PC-3 (cell line): ENCODE measurements at regions not wholly inside any gene's neighbourhood (a gene's known extent, or its start where the extent isn't known, plus 50 kb on each side); places are given as distances from the start of the nearest gene placed in this dataset.

Experiments
- ATAC-seq: fragments of 200-7000 bp; cut with Tn5 transposase; 2 replicates; pipeline ENCODE4 v1.9.1; 2020; ENCODE audit warnings: mild to moderate bottlenecking, moderate library complexity
- BruUV-seq: library from RNA; stranded (reverse); fragments of 400-500 nt; replicated peaks from 2 replicates; lab custom pipeline; 2021; lab: Mats Ljungman, UMichigan
- CTCF ChIA-PET: fragments of 300-600 bp; sonication (Branson Sonifier 250); formaldehyde crosslinking; loops from one replicate; lab custom pipeline; 2022; ENCODE audit warnings: antibody characterized with exemption; lab: Charles Lee
- POLR2A ChIA-PET: fragments of 300-600 bp; sonication (Branson Sonifier 250); formaldehyde crosslinking; loops from one replicate; lab custom pipeline; 2022; ENCODE audit warnings: antibody characterized with exemption; ENCODE audit not compliant: unreplicated experiment; lab: Charles Lee
- DNase-seq: peaks from one replicate; pipeline ENCODE4 v3.0.0-alpha.2; 2015
- H2AFZ ChIP-seq: fragments of 300-600 bp; sonication (generic); 2 replicates; pipeline ENCODE4 v1.6.0; 2016; ENCODE audit warnings: antibody characterized with exemption, low read length
- H3F3A ChIP-seq: fragments of 300-600 bp; sonication (generic); one replicate; pipeline ENCODE4 v1.6.0; 2017; ENCODE audit warnings: antibody characterized with exemption, low read length, control low read depth, mild to moderate bottlenecking; ENCODE audit not compliant: unreplicated experiment
- H3K27ac ChIP-seq: fragments of 300-600 bp; sonication (generic); 2 replicates; pipeline ENCODE4 v1.5.1; 2016; ENCODE audit warnings: mild to moderate bottlenecking, low read length
- H3K27me3 ChIP-seq: fragments of 300-600 bp; sonication (generic); 2 replicates; pipeline ENCODE4 v1.6.1; 2016; ENCODE audit warnings: low read length, mixed read lengths
- H3K36me3 ChIP-seq: fragments of 300-600 bp; sonication (generic); 2 replicates; pipeline ENCODE4 v1.6.1; 2016; ENCODE audit warnings: low read depth, mixed run types, low read length, mixed read lengths
- H3K4me1 ChIP-seq: fragments of 300-600 bp; sonication (generic); 2 replicates; pipeline ENCODE4 v1.5.1; 2016; ENCODE audit warnings: low read length; ENCODE audit not compliant: insufficient read depth
- H3K4me2 ChIP-seq: fragments of 300-600 bp; sonication (generic); 2 replicates; pipeline ENCODE4 v1.6.0; 2016; ENCODE audit warnings: low read length
- H3K4me3 ChIP-seq: fragments of 300-600 bp; sonication (generic); 2 replicates; pipeline ENCODE4 v1.5.1; 2016; ENCODE audit warnings: mild to moderate bottlenecking, low read length, mixed read lengths
- H3K79me2 ChIP-seq: fragments of 300-600 bp; sonication (generic); 2 replicates; pipeline ENCODE4 v1.6.1; 2017; ENCODE audit warnings: low read length, mixed read lengths
- H3K9ac ChIP-seq: fragments of 300-600 bp; sonication (generic); 2 replicates; pipeline ENCODE4 v1.6.0; 2016; ENCODE audit warnings: mild to moderate bottlenecking, low read length
- H3K9me2 ChIP-seq: fragments of 300-600 bp; sonication (generic); replicated peaks from 2 replicates; pipeline ENCODE4 v1.6.1; 2016; ENCODE audit warnings: mixed run types, low read length, mixed read lengths
- H3K9me3 ChIP-seq: fragments of 300-600 bp; sonication (generic); 2 replicates; pipeline ENCODE4 v1.6.1; 2016; ENCODE audit warnings: low read length, mixed read lengths
- H4K20me1 ChIP-seq: fragments of 300-600 bp; sonication (generic); 2 replicates; pipeline ENCODE4 v1.6.1; 2016; ENCODE audit warnings: low read length, mixed read lengths
- EZH2 ChIP-seq: fragments of 300-600 bp; sonication (generic); IDR thresholded peaks from one replicate; pipeline ENCODE4 v1.6.1; 2017; ENCODE audit warnings: antibody characterized with exemption, mild to moderate bottlenecking, low read length; ENCODE audit not compliant: unreplicated experiment
- EZH2phosphoT487 ChIP-seq: fragments of 300-600 bp; sonication (generic); IDR thresholded peaks from 2 replicates; pipeline ENCODE4 v1.6.1; 2018; ENCODE audit warnings: mild to moderate bottlenecking, antibody characterized with exemption, low read length, borderline replicate concordance
- intact Hi-C: fragments of 100-400 bp; cut with micrococcal nuclease; formaldehyde crosslinking; loops from 2 replicates; pipeline ENCODE4 v1.9.0; 2023
- TF ChIP-seq, protein P1 (sequence below): fragments of 300-600 bp; sonication (generic); conservative IDR thresholded peaks from 2 replicates; pipeline ENCODE4 v1.5.1; 2017; ENCODE audit warnings: antibody characterized with exemption, low read depth, mild to moderate bottlenecking, low read length

DNA sequence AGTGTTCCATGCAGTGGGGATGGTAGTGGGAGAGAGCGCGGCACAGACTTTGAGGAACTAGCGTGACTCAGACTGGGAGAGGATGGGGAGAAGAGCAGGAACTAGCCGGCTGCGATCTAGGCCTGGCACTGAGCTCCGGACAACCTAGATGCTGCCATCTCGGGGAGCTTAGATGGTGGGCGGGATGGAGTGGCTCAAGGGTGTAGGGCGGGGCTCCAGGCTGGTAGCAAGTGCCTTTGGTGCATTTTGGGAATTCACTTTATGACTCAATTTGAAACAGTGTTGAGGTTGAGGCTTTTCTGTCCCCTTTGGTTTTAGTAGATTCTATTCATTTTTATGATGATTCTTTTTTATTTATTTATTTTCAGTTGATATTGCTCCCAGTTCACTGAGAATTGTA, 185.3 kb upstream of the GPR26 start:
- H4K20me1 ChIP-seq, result no peaks in the 10 kb centered on the region
- H3K4me1 ChIP-seq, result no peaks in the 10 kb centered on the region
- H3K79me2 ChIP-seq, result no peaks in the 10 kb centered on the region
- no TSS peak for BruUV-seq
- TF ChIP-seq EZH2 (no peak), EZH2phosphoT487 (no peak)
- TF ChIP-seq, protein P1, sequence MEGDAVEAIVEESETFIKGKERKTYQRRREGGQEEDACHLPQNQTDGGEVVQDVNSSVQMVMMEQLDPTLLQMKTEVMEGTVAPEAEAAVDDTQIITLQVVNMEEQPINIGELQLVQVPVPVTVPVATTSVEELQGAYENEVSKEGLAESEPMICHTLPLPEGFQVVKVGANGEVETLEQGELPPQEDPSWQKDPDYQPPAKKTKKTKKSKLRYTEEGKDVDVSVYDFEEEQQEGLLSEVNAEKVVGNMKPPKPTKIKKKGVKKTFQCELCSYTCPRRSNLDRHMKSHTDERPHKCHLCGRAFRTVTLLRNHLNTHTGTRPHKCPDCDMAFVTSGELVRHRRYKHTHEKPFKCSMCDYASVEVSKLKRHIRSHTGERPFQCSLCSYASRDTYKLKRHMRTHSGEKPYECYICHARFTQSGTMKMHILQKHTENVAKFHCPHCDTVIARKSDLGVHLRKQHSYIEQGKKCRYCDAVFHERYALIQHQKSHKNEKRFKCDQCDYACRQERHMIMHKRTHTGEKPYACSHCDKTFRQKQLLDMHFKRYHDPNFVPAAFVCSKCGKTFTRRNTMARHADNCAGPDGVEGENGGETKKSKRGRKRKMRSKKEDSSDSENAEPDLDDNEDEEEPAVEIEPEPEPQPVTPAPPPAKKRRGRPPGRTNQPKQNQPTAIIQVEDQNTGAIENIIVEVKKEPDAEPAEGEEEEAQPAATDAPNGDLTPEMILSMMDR, result no peak
- H3K27ac ChIP-seq, result no peak overlapping the region
- no peaks in the 10 kb centered on the region for H3K36me3 ChIP-seq
- POLR2A ChIA-PET, result no interaction called here
- no peaks in the 10 kb centered on the region for H3F3A ChIP-seq
- CTCF ChIA-PET, result no interaction called here
- H3K9me2 ChIP-seq, result no peaks in the 10 kb centered on the region
- DNase-seq, result no peak
- peaks cover 43% of the 10 kb centered on the region for H3K27me3 ChIP-seq
- no peak overlapping the region for H3K9ac ChIP-seq
- no peak for ATAC-seq
- H3K9me3 ChIP-seq, result no peaks in the 10 kb centered on the region
- no peak overlapping the region for H3K4me2 ChIP-seq
- intact Hi-C loops, result no loop called here
- no peak overlapping the region for H3K4me3 ChIP-seq
- H2AFZ ChIP-seq, result no peak overlapping the region

DNA sequence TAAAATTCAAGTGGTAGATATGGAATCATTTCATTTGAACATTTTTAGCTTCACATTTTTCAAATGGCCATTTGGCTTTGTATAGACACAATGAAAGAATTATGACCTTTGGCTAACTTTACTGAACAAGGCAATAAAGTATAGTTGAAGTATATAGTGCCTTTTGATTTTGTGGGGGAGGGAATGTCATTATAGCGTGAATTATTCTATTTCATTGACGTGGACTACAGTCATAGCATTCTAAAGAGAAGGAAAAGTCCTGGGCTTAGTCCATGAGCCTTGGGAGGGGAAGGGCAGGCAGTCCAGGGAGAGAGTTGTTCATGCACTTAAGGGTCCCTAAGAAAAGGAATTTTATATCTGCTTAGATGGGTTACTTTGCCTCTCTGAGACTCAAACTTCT, 181.4 kb upstream of the GPR26 start:
- DNase-seq (no peak), ATAC-seq (no peak)
- Histone ChIP-seq H3K36me3 (no peaks in the 10 kb centered on the region), H3K9ac (no peak overlapping the region), H3K9me3 (no peaks in the 10 kb centered on the region), H3K4me2 (no peak overlapping the region), H3F3A (no peaks in the 10 kb centered on the region), H3K79me2 (no peaks in the 10 kb centered on the region), H3K4me3 (no peak overlapping the region), H3K4me1 (no peaks in the 10 kb centered on the region), H3K9me2 (no peaks in the 10 kb centered on the region), H2AFZ (no peak overlapping the region), H3K27ac (no peak overlapping the region), H4K20me1 (no peaks in the 10 kb centered on the region), H3K27me3 (peaks cover 34% of the 10 kb centered on the region; the same call in 1 of the 2 replicates)
- intact Hi-C loops, result no loop called here
- POLR2A ChIA-PET, result no interaction called here
- TF ChIP-seq EZH2phosphoT487 (no peak), EZH2 (no peak)
- TF ChIP-seq, protein P1, result no peak
- CTCF ChIA-PET, result no interaction called here
- no TSS peak for BruUV-seq

DNA sequence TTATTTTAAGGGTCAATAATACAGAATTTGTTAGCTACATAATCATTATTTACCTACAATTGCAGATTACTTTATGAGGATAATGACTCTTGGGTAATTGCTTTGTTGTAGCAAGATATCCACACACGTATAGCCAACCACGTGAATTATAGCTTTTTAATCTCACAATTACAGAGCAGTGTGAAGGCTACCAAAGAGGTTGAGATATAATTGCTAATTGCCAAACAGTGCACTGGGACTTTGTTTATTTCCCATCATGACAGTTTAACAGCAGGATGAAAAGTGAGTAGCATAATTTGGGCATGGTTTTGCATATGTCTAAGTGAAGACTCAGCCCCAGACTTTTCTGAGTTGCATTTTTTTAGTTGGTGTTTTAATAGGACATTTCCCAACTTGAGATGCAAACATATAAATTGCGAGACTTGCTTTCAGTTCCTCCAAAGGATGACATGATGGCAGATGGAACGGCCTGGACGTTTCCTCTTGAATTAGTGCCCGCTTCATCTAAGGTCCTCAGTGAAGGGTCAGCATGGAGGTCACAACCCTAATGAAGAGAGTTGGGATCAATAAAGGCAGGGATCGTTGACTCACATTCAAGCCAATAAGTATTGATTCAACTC, 180.7 kb upstream of the GPR26 start:
- CTCF ChIA-PET, result no interaction called here
- POLR2A ChIA-PET, result no interaction called here
- Histone ChIP-seq H3K4me2 (no peak overlapping the region), H2AFZ (no peak overlapping the region), H3K9me3 (no peaks in the 10 kb centered on the region), H4K20me1 (no peaks in the 10 kb centered on the region), H3K9ac (no peak overlapping the region), H3F3A (no peaks in the 10 kb centered on the region), H3K36me3 (no peaks in the 10 kb centered on the region), H3K27ac (no peak overlapping the region), H3K9me2 (no peaks in the 10 kb centered on the region), H3K4me3 (no peak overlapping the region), H3K27me3 (peaks cover 33% of the 10 kb centered on the region; the same call in 1 of the 2 replicates), H3K4me1 (no peaks in the 10 kb centered on the region), H3K79me2 (no peaks in the 10 kb centered on the region)
- no peak for DNase-seq
- no TSS peak for BruUV-seq
- intact Hi-C loops, result no loop called here
- ATAC-seq, result no peak
- TF ChIP-seq, protein P1, result no peak
- no peak for TF ChIP-seq EZH2phosphoT487
